Uterus (tissue), 3 donors: ENCODE measurements at regions not wholly inside any gene's neighbourhood (a gene's known extent, or its start where the extent isn't known, plus 50 kb on each side); places are given as distances from the start of the nearest gene placed in this dataset.

Source experiments
- DNase-seq, 2 donors: peaks; one replicate each; pipeline ENCODE4 v3.0.0-alpha.2; 2019 to 2020
- H3K27ac ChIP-seq, 2 donors: fragments of 200-600 bp; sonication (generic); 1 replicate in 1 of 2; 2 replicates in 1 of 2; pipeline ENCODE4 v1.5.1; 2016 to 2018
- H3K27me3 ChIP-seq, 2 donors: fragments of 200-600 bp; sonication (generic); one replicate each; pipeline ENCODE4 v1.5.1; 2018 to 2019; ENCODE audit warnings: control low read depth in 1 of 2
- H3K36me3 ChIP-seq, 2 donors: fragments of 200-600 bp; sonication (generic); one replicate each; pipeline ENCODE4 v1.5.1; 2019; ENCODE audit warnings: control low read depth in 1 of 2
- H3K4me1 ChIP-seq, 2 donors: fragments of 200-600 bp; sonication (generic); one replicate each; pipeline ENCODE4 v1.5.1; 2018 to 2019; ENCODE audit warnings: control low read depth in 1 of 2
- H3K4me3 ChIP-seq, 2 donors: fragments of 200-600 bp; sonication (generic); 1 replicate in 1 of 2; 2 replicates in 1 of 2; pipeline ENCODE4 v1.5.1; 2018 to 2019; ENCODE audit warnings: mild to moderate bottlenecking in 1 of 2
- H3K9me3 ChIP-seq, 2 donors: fragments of 200-600 bp; sonication (generic); one replicate each; pipeline ENCODE4 v1.5.1; 2019; ENCODE audit warnings: control low read depth in 1 of 2
- CTCF ChIP-seq, 4 experiments: fragments of 200-600 bp in 2 of 4; fragments of 450-650 bp in 2 of 4; sonication (generic) in 2 of 4; IDR thresholded peaks; one replicate each; pipeline ENCODE4 v1.5.1; 2016 to 2019; ENCODE audit warnings: antibody characterized with exemption in 4 of 4, mild to moderate bottlenecking in 2 of 4, moderate library complexity in 1 of 4
- POLR2A ChIP-seq, 2 donors: fragments of 450-650 bp; IDR thresholded peaks; one replicate each; pipeline ENCODE4 v1.6.1; 2016; ENCODE audit warnings: antibody characterized with exemption in 2 of 2, mild to moderate bottlenecking in 1 of 2, moderate library complexity in 1 of 2
- intact Hi-C: fragments of 100-400 bp; cut with DNase I; formaldehyde crosslinking; loops from one replicate; pipeline ENCODE4 v1.15.1; 2023; ENCODE audit warnings: low total_unique reads
- donor health status: DM: yes; HTN: yes; CAD: no.

GRCh38 chr4:36516522-36517095 is 235.2 kb downstream of the DTHD1 start:
- Histone ChIP-seq H3K27ac (no peak overlapping the region), H3K4me1 (no peaks in the 10 kb centered on the region), H3K36me3 (no peaks in the 10 kb centered on the region), H3K9me3 (no peaks in the 10 kb centered on the region), H3K27me3 (no peaks in the 10 kb centered on the region), H3K4me3 (no peak overlapping the region)
- TF ChIP-seq POLR2A (IDR thresholded peaks at IDR 0.05) (no peak), CTCF (IDR thresholded peaks at IDR 0.05) (no peak)
- intact Hi-C loops: no loop called here
- no peak for DNase-seq

- no peak for TF ChIP-seq CTCF (IDR thresholded peaks at IDR 0.05)
- no peaks in the 10 kb centered on the region for H3K9me3 ChIP-seq
- no peak overlapping the region for H3K27ac ChIP-seq
- H3K4me1 ChIP-seq: no peaks in the 10 kb centered on the region
- no peaks in the 10 kb centered on the region for H3K36me3 ChIP-seq
- H3K4me3 ChIP-seq: no peak overlapping the region
- intact Hi-C loops: no loop called here
- DNase-seq: no peak
- H3K27me3 ChIP-seq: no peaks in the 10 kb centered on the region
Measured at GRCh38 chr4:36523182-36523581, 241.8 kb downstream of the DTHD1 start.

- TF ChIP-seq POLR2A (IDR thresholded peaks at IDR 0.05): no peak
- TF ChIP-seq CTCF (IDR thresholded peaks at IDR 0.05): no peak
- no peaks in the 10 kb centered on the region for H3K36me3 ChIP-seq
- H3K27me3 ChIP-seq: no peaks in the 10 kb centered on the region
- H3K4me3 ChIP-seq: no peak overlapping the region
- intact Hi-C loops: no loop called here
- H3K4me1 ChIP-seq: no peaks in the 10 kb centered on the region
- H3K9me3 ChIP-seq: no peaks in the 10 kb centered on the region
- no peak overlapping the region for H3K27ac ChIP-seq
- DNase-seq: no peak
Measured at GRCh38 chr4:36532670-36533379, 251.4 kb downstream of the DTHD1 start.

- H3K4me3 ChIP-seq: no peak overlapping the region
- no peak for DNase-seq
- TF ChIP-seq POLR2A (IDR thresholded peaks at IDR 0.05) (no peak), CTCF (IDR thresholded peaks at IDR 0.05) (no peak)
- no peaks in the 10 kb centered on the region for H3K36me3 ChIP-seq
- no peaks in the 10 kb centered on the region for H3K9me3 ChIP-seq
- no peaks in the 10 kb centered on the region for H3K27me3 ChIP-seq
- intact Hi-C loops: no loop called here
- H3K4me1 ChIP-seq: no peaks in the 10 kb centered on the region
- no peak overlapping the region for H3K27ac ChIP-seq
Measured at GRCh38 chr4:36533944-36534343, 252.5 kb downstream of the DTHD1 start.

GRCh38 chr4:36547383-36547782 is 266.0 kb downstream of the DTHD1 start:
- DNase-seq: no peak
- intact Hi-C loops: no loop called here
- H3K9me3 ChIP-seq: no peaks in the 10 kb centered on the region
- no peak overlapping the region for H3K27ac ChIP-seq
- no peaks in the 10 kb centered on the region for H3K27me3 ChIP-seq
- H3K36me3 ChIP-seq: no peaks in the 10 kb centered on the region
- H3K4me1 ChIP-seq: no peaks in the 10 kb centered on the region
- no peak for TF ChIP-seq POLR2A (IDR thresholded peaks at IDR 0.05)
- TF ChIP-seq CTCF (IDR thresholded peaks at IDR 0.05): no peak
- H3K4me3 ChIP-seq: no peak overlapping the region
